Lower lobe of right lung (tissue), 2 donors: ENCODE measurements at regions not wholly inside any gene's neighbourhood (a gene's known extent, or its start where the extent isn't known, plus 50 kb on each side); places are given as distances from the start of the nearest gene placed in this dataset.

Experiments used
- ATAC-seq, 2 donors: fragments of 200-7000 bp; cut with Tn5 transposase; one replicate each; pipeline ENCODE4 v1.9.1; 2020 to 2022; ENCODE audit warnings: mild to moderate bottlenecking in 2 of 2, moderate library complexity in 2 of 2
- DNase-seq: peaks from one replicate; pipeline ENCODE4 v3.0.0-alpha.2; 2020
- H3K27ac ChIP-seq: fragments of 200-600 bp; one replicate; pipeline ENCODE4 v1.8.0; 2022
- H3K27me3 ChIP-seq: fragments of 200-600 bp; one replicate; pipeline ENCODE4 v1.8.0; 2022; ENCODE audit warnings: low read depth
- H3K36me3 ChIP-seq: fragments of 200-600 bp; one replicate; pipeline ENCODE4 v1.8.0; 2022; ENCODE audit warnings: mild to moderate bottlenecking
- H3K4me1 ChIP-seq: fragments of 200-600 bp; one replicate; pipeline ENCODE4 v1.8.0; 2022
- H3K4me3 ChIP-seq: fragments of 200-600 bp; one replicate; pipeline ENCODE4 v1.8.0; 2022; ENCODE audit warnings: mild to moderate bottlenecking
- H3K9me3 ChIP-seq: fragments of 200-600 bp; one replicate; pipeline ENCODE4 v1.8.0; 2022
- intact Hi-C: fragments of 100-400 bp; cut with DNase I; formaldehyde crosslinking; loops from one replicate; pipeline ENCODE4 v1.11.0; 2022
- TF ChIP-seq, protein P1 (sequence below): fragments of 200-600 bp; IDR thresholded peaks from one replicate; pipeline ENCODE4 v1.8.0; 2022; ENCODE audit warnings: antibody characterized with exemption, mild to moderate bottlenecking
- donor health status: DM: no; HTN: yes; CAD: no; lungs with severe emphysema.

DNA sequence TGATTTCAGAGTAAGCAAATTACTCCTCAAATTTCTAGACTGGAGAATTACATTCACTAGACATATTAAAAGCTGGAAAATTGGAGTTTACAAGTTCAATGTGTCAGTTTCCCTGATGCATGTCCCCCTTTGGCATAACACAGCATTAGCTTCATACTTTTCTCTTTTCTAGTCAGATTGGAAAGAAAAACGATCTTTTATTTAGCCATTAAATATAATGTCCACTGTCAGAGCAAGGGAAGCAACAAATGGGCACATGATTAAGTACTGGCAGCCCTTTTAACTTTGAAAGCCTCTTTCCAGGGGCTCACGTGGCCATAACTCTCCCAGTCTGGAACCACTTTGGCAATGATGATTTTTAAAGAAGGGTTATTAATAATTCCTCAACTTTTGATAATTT, 203.3 kb downstream of the KCNN2 start:
- H3K4me3 ChIP-seq = no peak overlapping the region
- H3K36me3 ChIP-seq = no peaks in the 10 kb centered on the region
- TF ChIP-seq, protein P1, sequence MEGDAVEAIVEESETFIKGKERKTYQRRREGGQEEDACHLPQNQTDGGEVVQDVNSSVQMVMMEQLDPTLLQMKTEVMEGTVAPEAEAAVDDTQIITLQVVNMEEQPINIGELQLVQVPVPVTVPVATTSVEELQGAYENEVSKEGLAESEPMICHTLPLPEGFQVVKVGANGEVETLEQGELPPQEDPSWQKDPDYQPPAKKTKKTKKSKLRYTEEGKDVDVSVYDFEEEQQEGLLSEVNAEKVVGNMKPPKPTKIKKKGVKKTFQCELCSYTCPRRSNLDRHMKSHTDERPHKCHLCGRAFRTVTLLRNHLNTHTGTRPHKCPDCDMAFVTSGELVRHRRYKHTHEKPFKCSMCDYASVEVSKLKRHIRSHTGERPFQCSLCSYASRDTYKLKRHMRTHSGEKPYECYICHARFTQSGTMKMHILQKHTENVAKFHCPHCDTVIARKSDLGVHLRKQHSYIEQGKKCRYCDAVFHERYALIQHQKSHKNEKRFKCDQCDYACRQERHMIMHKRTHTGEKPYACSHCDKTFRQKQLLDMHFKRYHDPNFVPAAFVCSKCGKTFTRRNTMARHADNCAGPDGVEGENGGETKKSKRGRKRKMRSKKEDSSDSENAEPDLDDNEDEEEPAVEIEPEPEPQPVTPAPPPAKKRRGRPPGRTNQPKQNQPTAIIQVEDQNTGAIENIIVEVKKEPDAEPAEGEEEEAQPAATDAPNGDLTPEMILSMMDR = no peak
- intact Hi-C loops = no loop called here
- ATAC-seq (no peak), DNase-seq (no peak)
- H3K27ac ChIP-seq = no peak overlapping the region
- no peaks in the 10 kb centered on the region for H3K27me3 ChIP-seq
- H3K9me3 ChIP-seq = peaks cover 14% of the 10 kb centered on the region
- no peaks in the 10 kb centered on the region for H3K4me1 ChIP-seq

- H3K4me1 ChIP-seq = no peaks in the 10 kb centered on the region
- TF ChIP-seq, protein P1 = no peak
- H3K36me3 ChIP-seq = no peaks in the 10 kb centered on the region
- H3K27me3 ChIP-seq = no peaks in the 10 kb centered on the region
- intact Hi-C loops = no loop called here
- H3K27ac ChIP-seq = no peak overlapping the region
- DNase-seq (no peak), ATAC-seq (no peak)
- H3K9me3 ChIP-seq = no peaks in the 10 kb centered on the region
- no peak overlapping the region for H3K4me3 ChIP-seq
These were observed 199.5 kb downstream of the KCNN2 start for GRCh38 chr5:114561415-114561814.
